HEK293T (cell line): ENCODE measurements at regions not wholly inside any gene's neighbourhood (a gene's known extent, or its start where the extent isn't known, plus 50 kb on each side); places are given as distances from the start of the nearest gene placed in this dataset.

Source experiments
- BHLHE40 ChIP-seq: fragments of 450-650 bp; IDR thresholded peaks from 2 replicates; pipeline ENCODE4 v1.6.1; 2016; ENCODE audit warnings: mild to moderate bottlenecking, moderate library complexity, borderline replicate concordance
- FOXK2 ChIP-seq: fragments of 450-650 bp; IDR thresholded peaks from 2 replicates; pipeline ENCODE4 v1.6.1; 2016; ENCODE audit warnings: mild to moderate bottlenecking
- HDGF ChIP-seq: fragments of 450-650 bp; IDR thresholded peaks from 2 replicates; pipeline ENCODE4 v1.6.1; 2017; ENCODE audit warnings: antibody characterized with exemption, borderline replicate concordance
- SP1 ChIP-seq: fragments of 450-650 bp; IDR thresholded peaks from 2 replicates; pipeline ENCODE4 v1.6.1; 2017

DNA sequence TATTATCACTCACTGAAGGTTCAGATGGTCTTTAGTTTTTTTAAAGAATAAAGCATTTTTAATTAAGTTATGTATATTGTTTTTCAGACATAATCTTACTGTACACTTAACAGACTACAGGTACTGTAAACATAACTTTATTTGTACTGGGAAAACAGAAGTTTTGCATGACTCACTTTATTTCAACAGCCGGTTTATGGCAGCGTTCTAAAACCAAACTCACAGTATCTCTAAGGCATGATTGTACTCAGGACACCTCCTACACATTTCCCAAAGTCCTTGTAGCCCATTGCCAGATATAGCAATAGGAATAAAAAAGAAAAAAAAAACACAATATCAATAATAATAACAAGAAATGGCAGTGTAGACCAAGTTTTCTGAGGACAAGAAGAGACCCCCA is 1341.4 kb downstream of the FSCB start:
- TF ChIP-seq SP1 (no peak), BHLHE40 (no peak), HDGF (no peak), FOXK2 (no peak)
